ENCODE measurements at regions not wholly inside any gene's neighbourhood (a gene's known extent, or its start where the extent isn't known, plus 50 kb on each side); places are given as distances from the start of the nearest gene placed in this dataset.

GRCh38 chr3:31432897-31433678 lies 99.6 kb upstream of the STT3B start (continued):
- TF ChIP-seq SMARCE1 (IDR thresholded peaks at IDR 0.05; ENCODE audit: borderline replicate concordance) (no peak), TFDP1 (CRISPR knock-in tag; IDR thresholded peaks at IDR 0.05; ENCODE audit: borderline replicate concordance) (no peak), KDM2A (CRISPR knock-in tag; IDR thresholded peaks at IDR 0.05; ENCODE audit: borderline replicate concordance, low read depth) (no peak), ZFY (CRISPR knock-in tag; IDR thresholded peaks at IDR 0.05) (no peak), PBX3 (CRISPR knock-in tag; IDR thresholded peaks at IDR 0.05; ENCODE audit: borderline replicate concordance) (no peak), ZNF768 (CRISPR knock-in tag; IDR thresholded peaks at IDR 0.05) (no peak), ZNF598 (CRISPR knock-in tag; IDR thresholded peaks at IDR 0.05; ENCODE audit: borderline replicate concordance) (no peak), MEIS2 (CRISPR knock-in tag; IDR thresholded peaks at IDR 0.05) (no peak), SRSF1 (optimal IDR thresholded peaks at IDR 0.05; ENCODE audit: low read depth, low read length) (no peak), HOMEZ (CRISPR knock-in tag; IDR thresholded peaks at IDR 0.05; ENCODE audit: low read depth) (no peak)

Data from HepG2 (cell line).